Lower lobe of right lung (tissue), 2 donors: ENCODE measurements at regions not wholly inside any gene's neighbourhood (a gene's known extent, or its start where the extent isn't known, plus 50 kb on each side); places are given as distances from the start of the nearest gene placed in this dataset.
A peak's percentile ranks its signal among the peaks of the same experiment; 100 is the strongest.

Source experiments
- ATAC-seq, 2 donors: fragments of 200-7000 bp; cut with Tn5 transposase; one replicate each; pipeline ENCODE4 v1.9.1; 2020 to 2022; ENCODE audit warnings: mild to moderate bottlenecking in 2 of 2, moderate library complexity in 2 of 2
- DNase-seq: peaks from one replicate; pipeline ENCODE4 v3.0.0-alpha.2; 2020
- H3K27ac ChIP-seq: fragments of 200-600 bp; one replicate; pipeline ENCODE4 v1.8.0; 2022
- H3K27me3 ChIP-seq: fragments of 200-600 bp; one replicate; pipeline ENCODE4 v1.8.0; 2022; ENCODE audit warnings: low read depth
- H3K36me3 ChIP-seq: fragments of 200-600 bp; one replicate; pipeline ENCODE4 v1.8.0; 2022; ENCODE audit warnings: mild to moderate bottlenecking
- H3K4me1 ChIP-seq: fragments of 200-600 bp; one replicate; pipeline ENCODE4 v1.8.0; 2022
- H3K4me3 ChIP-seq: fragments of 200-600 bp; one replicate; pipeline ENCODE4 v1.8.0; 2022; ENCODE audit warnings: mild to moderate bottlenecking
- H3K9me3 ChIP-seq: fragments of 200-600 bp; one replicate; pipeline ENCODE4 v1.8.0; 2022
- intact Hi-C: fragments of 100-400 bp; cut with DNase I; formaldehyde crosslinking; loops from one replicate; pipeline ENCODE4 v1.11.0; 2022
- TF ChIP-seq, protein P1 (sequence below): fragments of 200-600 bp; IDR thresholded peaks from one replicate; pipeline ENCODE4 v1.8.0; 2022; ENCODE audit warnings: antibody characterized with exemption, mild to moderate bottlenecking
- donor health status: DM: no; HTN: yes; CAD: no; lungs with severe emphysema.

DNA sequence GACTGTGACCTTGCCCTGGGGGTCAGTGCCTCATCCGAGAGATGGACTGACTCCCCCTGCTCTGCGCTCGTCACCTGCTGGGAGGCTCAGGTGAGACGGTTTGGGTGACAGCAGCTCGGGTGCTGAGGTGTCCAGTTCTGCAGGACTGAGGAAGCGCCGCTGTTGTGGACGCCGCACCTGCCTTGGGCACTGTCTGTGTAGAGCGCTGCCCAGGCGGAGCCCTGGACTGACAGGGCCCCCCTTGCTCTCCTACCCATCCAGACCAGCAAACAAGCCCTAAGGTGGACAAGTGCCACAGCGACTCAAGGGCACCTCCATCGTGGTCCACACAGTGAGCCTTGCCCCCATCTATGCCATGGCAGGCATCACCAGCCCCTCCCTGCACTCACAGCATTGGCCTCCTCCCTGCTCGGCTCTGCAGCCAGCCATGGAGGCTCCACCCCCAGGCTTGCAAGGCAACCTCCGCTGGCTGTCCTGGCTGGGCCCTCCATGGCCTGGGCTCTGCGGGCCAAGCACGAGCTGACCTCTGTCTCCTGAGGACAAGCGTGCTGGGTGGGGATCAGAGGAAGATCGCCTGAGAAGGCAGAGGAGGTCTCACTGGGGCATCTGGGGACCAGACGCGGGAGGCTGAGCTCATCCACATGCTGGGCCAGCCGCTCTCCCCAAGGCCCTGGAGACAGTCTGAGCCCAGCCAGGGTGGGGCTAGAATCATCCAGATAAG is 87.1 kb upstream of the COL5A1 start:
- intact Hi-C loops, result no loop called here
- TF ChIP-seq, protein P1, sequence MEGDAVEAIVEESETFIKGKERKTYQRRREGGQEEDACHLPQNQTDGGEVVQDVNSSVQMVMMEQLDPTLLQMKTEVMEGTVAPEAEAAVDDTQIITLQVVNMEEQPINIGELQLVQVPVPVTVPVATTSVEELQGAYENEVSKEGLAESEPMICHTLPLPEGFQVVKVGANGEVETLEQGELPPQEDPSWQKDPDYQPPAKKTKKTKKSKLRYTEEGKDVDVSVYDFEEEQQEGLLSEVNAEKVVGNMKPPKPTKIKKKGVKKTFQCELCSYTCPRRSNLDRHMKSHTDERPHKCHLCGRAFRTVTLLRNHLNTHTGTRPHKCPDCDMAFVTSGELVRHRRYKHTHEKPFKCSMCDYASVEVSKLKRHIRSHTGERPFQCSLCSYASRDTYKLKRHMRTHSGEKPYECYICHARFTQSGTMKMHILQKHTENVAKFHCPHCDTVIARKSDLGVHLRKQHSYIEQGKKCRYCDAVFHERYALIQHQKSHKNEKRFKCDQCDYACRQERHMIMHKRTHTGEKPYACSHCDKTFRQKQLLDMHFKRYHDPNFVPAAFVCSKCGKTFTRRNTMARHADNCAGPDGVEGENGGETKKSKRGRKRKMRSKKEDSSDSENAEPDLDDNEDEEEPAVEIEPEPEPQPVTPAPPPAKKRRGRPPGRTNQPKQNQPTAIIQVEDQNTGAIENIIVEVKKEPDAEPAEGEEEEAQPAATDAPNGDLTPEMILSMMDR, result no peak
- peaks cover 7% of the 10 kb centered on the region for H3K27me3 ChIP-seq
- no peak overlapping the region for H3K27ac ChIP-seq
- no peaks in the 10 kb centered on the region for H3K36me3 ChIP-seq
- H3K4me3 ChIP-seq, result no peak overlapping the region
- H3K4me1 ChIP-seq, result peaks cover 6% of the 10 kb centered on the region
- DNase-seq (no peak), ATAC-seq (no peak)
- H3K9me3 ChIP-seq, result no peaks in the 10 kb centered on the region

DNA sequence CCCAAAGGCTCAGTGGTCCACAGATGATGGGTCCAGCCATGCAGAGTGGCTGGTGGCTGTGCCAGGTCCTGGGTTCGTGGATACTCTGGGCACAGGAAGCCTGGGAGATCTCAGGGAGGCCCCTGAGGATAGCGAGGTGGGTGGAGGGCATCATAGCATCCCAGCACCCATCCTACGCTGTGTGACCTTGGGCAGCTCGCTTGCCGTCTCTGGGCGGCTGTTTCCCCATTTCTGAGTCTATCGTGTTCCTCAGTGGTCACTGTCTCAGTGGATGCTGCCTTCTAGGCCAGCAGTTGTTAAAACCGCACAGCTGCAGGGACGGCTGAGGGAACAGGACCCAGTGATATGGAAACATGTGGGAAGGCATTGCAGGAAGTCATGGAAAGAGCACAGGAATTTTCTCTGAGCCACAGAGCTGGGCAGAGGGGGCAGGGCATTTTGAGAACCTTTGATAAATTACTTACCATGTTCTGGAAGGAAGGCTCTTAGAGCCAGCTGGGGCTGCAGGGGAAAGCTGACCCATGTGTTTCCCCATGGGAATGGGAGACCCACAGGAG is 86.4 kb upstream of the COL5A1 start:
- Histone ChIP-seq H3K27me3 (peaks cover 7% of the 10 kb centered on the region), H3K27ac (no peak overlapping the region), H3K36me3 (no peaks in the 10 kb centered on the region), H3K9me3 (no peaks in the 10 kb centered on the region), H3K4me1 (peaks cover 6% of the 10 kb centered on the region), H3K4me3 (no peak overlapping the region)
- DNase-seq, result no peak
- intact Hi-C loops, result no loop called here
- ATAC-seq, result no peak
- TF ChIP-seq, protein P1, result no peak

DNA sequence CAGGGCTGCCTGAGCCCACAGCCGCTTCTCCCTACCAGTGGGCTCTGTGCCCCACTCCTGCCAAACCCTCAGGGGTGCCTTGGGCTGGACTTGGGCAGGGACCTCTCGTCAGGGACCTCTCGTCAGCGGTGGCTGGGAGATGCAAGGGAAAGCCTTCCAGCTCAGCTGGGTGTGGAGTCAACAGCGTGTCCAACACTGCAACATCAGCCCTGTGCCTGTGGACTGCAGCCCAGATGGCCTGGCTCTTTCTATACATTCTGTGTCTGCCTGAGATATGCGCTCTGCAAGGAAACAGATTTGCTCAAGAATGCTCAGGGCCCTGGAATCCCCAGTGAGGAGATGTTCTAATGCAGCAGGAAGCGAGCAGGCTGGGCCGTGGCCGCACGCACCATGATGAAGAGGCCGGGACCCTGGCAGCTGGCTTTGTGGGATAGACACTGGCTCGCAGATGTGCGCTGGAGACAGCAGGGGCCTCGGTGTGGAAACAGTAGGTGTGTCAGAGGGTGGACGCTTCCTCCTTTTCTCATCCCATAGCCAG is 85.0 kb upstream of the COL5A1 start:
- Histone ChIP-seq H3K36me3 (no peaks in the 10 kb centered on the region), H3K27ac (no peak overlapping the region), H3K27me3 (peaks cover 7% of the 10 kb centered on the region), H3K4me1 (peaks cover 6% of the 10 kb centered on the region), H3K4me3 (no peak overlapping the region), H3K9me3 (no peaks in the 10 kb centered on the region)
- no peak for ATAC-seq
- intact Hi-C loops, result no loop called here
- no peak for DNase-seq
- TF ChIP-seq, protein P1, result no peak

DNA sequence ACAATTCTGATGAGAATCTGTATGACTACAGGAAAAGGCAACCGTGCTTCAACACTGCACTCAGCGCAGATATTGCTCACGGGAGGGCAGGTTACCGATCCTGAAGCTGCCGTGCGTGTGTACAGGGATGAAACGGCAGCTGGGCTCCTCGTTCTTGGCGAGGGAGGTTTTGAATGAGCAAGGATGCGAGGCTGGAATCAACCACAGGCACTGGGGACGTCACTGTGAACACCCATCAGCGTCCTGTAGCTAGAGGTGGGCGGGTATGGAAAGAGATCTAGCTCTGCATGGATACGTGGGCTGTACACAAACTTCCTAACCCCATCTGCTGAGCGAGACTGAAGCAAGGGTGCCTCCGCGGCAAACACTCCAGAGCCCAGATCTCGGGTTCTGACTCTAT is 84.3 kb upstream of the COL5A1 start:
- H3K4me3 ChIP-seq, result no peak overlapping the region
- TF ChIP-seq, protein P1, result no peak

DNA sequence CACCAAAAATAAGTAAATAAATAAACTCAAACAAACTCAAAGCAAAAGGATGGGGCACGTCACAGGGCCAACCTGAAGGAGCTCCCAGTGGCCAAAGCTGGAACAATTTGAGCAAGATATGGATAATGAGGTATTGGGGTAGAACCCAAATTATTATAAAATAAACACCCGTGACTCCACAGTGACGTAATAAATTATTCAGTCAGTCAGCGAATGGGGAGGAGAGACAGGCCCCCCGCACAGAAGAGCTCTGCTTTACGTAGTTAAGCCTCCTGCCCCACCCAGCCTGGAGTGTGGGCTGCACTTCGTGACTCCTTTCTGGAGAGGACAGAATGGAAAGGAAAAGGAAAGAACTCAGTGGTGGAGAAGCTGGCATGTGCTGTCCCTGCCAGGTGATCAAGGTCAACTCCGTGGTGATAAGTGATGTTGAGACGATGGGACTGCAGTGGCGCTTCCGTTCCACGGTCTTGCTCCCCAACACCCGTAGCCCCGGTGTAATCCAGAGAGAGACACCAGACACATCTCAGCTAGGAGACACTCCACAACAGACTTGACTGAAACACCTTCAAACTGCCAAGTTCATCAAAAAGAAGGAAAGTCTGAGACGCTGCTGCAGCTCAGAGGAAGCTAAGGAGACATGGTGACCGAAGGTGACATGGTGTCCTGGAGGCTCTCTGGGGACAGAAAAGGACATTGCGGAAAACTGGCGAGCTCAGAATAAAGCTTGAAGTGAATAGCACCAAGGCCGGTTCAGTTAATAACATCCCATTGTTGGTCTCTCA is 83.3 kb upstream of the COL5A1 start:
- ATAC-seq, result no peak
- no peaks in the 10 kb centered on the region for H3K36me3 ChIP-seq
- H3K4me3 ChIP-seq, result no peak overlapping the region
- H3K9me3 ChIP-seq, result no peaks in the 10 kb centered on the region
- TF ChIP-seq, protein P1, result no peak
- peak; percentile 16 for DNase-seq
- no peaks in the 10 kb centered on the region for H3K27me3 ChIP-seq
- no peaks in the 10 kb centered on the region for H3K4me1 ChIP-seq
- no peak overlapping the region for H3K27ac ChIP-seq
- intact Hi-C loops, result no loop called here

More for the DNA sequence above, 84.3 kb upstream of the COL5A1 start:
- intact Hi-C loops, result no loop called here
- peaks cover 7% of the 10 kb centered on the region for H3K27me3 ChIP-seq
- H3K27ac ChIP-seq, result no peak overlapping the region
- ATAC-seq, result no peak
- no peaks in the 10 kb centered on the region for H3K36me3 ChIP-seq
- H3K4me1 ChIP-seq, result peaks cover 6% of the 10 kb centered on the region
- H3K9me3 ChIP-seq, result no peaks in the 10 kb centered on the region
- DNase-seq, result no peak
